ENCODE measurements at regions not wholly inside any gene's neighbourhood (a gene's known extent, or its start where the extent isn't known, plus 50 kb on each side); places are given as distances from the start of the nearest gene placed in this dataset.
A peak's percentile ranks its signal among the peaks of the same experiment; 100 is the strongest.

DNA sequence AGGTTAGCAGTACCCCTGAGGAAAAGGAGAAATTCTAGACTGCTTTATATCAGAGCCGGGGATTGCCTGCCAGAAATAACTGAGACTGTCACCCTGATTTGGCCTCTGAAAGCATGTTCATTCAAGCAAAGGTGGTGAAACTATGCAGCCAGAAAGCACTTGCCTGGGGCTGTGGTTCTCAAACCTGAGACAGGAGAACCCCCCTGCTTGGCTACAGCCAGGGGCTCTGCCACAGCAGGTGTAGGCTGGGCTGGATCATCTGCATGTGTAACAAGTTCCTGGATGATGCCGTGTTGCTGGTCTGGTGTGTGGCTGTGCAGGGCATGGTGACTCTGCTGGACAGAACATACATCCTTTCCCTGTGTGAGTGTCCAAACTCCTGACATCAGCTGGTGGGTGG is 157.8 kb downstream of the NXNL2 start:
- DNase-seq (ENCODE audit: low spot score), result no peak

GRCh38 chr9:88694625-88695024 is 159.6 kb downstream of the NXNL2 start:
- peak; percentile 46 for DNase-seq (ENCODE audit: low spot score)

DNA sequence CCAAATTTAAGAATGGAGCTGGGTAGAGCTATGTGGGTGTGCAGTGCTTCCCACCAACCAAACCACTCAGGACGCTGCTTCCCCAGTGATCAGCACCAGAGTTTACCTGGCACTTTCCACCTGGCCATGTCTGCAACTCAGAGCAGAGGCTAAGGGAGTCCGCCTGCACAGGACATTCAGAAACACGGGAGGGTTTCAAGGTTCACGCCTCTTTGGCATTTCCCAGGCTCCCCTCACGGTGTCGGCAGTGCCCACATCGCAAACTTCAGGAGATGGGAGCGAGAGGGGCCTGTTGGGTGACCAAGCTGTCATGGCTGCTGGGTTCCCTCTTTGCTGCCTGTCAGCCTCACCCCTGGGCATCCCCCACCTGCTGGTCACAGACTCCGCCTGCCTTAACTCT is 161.5 kb downstream of the NXNL2 start:
- DNase-seq (ENCODE audit: low spot score), result no peak

- no peak for DNase-seq (ENCODE audit: low spot score)
Observed at GRCh38 chr9:88697764-88698432, 162.9 kb downstream of the NXNL2 start.

GRCh38 chr9:88702985-88703384 is 168.0 kb downstream of the NXNL2 start:
- no peak for DNase-seq (ENCODE audit: low spot score)

GRCh38 chr9:88706193-88707113 is 171.5 kb downstream of the NXNL2 start:
- DNase-seq (ENCODE audit: low spot score), result no peak

DNA sequence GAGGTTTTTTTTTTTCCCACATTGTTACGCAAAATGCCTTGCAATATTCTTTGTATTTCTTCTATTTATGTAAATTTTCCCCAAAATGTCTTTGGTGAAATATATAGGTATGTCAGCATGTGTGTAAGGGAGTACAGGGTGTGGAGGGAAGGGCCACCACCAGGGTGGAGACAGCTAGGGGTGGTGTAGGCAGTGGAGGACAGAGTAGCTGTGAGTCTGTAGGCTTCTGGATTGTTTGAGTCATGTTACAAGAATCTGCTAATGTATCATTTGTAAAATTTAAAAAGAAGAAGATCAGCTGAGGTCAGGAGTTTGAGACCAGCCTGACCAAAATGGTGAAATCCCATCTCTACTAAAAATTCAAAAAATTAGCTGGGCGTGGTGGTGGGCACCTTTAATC is 175.5 kb downstream of the NXNL2 start:
- DNase-seq (ENCODE audit: low spot score), result no peak

DNA sequence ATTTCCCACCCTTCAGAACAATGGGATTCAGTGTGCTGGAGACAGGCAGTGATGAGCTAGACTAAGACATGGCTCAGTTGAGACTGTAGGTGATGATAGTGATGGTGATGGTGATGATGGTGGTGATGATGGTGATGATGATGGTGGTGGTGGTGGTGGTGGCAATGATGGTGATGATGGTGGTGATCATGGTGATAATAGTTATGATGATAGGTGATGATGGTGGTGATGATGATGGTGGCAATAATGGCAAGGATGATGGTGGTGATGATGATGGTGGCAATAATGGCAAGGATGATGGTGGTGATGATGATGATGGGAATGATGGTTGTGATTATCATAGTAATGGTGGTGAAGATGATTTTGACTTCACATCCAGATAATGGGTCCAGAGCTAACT is 176.7 kb downstream of the NXNL2 start:
- no peak for DNase-seq (ENCODE audit: low spot score)

GRCh38 chr9:88712484-88712883 is 177.5 kb downstream of the NXNL2 start:
- DNase-seq (ENCODE audit: low spot score), result no peak

GRCh38 chr9:88713010-88713409 is 178.0 kb downstream of the NXNL2 start:
- no peak for DNase-seq (ENCODE audit: low spot score)

DNA sequence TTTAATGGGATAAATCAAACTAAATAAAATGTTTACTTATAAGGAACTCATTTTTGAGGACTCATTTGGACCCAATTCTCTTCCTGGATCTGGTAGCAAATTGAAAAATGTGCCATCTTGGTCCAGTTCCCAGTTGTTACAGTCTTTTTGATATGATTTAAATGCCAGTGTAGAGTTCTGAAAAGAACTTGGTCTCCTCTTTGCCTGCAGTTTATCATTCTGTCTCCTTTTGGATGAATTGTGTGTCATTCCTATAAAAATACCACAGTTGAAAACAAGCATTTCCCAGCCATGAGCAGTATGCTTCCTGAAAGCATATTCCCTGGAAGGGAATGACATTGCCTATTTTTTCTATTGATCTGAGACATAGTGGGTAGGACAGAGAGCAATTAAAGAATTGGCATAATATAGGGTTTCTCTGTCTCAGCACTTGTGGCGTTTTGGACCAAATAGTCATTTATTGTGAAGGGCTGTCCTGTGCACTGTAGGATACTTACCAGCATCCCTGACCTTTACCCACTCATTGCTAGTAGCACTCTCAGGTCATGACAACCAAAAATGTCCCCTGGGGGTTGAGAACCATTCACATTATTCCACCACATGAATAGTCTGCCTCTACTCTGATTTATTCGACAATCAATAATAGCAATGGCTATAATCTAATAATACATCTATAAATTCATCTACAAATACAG is 181.8 kb downstream of the NXNL2 start:
- DNase-seq (ENCODE audit: low spot score), result no peak

DNA sequence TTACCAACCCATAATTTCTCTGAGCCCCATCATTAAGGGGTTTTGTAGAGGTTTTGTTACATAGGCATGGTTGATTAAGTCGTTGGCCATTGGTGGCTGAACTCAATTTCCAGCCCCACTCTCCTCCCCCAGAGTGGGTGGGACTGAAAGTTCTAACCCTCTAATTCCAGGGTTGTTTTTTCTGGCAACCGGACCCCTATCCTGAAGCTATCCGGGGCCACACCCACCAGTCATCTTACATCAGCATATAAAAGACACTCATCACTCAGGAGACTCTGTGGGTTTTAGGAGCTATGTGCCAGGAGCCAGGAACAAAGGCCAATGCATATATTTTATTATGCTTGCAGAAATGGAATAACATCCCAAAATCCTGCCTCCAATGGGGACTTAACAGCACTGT is 186.0 kb downstream of the NXNL2 start:
- DNase-seq (ENCODE audit: low spot score), result no peak

DNA sequence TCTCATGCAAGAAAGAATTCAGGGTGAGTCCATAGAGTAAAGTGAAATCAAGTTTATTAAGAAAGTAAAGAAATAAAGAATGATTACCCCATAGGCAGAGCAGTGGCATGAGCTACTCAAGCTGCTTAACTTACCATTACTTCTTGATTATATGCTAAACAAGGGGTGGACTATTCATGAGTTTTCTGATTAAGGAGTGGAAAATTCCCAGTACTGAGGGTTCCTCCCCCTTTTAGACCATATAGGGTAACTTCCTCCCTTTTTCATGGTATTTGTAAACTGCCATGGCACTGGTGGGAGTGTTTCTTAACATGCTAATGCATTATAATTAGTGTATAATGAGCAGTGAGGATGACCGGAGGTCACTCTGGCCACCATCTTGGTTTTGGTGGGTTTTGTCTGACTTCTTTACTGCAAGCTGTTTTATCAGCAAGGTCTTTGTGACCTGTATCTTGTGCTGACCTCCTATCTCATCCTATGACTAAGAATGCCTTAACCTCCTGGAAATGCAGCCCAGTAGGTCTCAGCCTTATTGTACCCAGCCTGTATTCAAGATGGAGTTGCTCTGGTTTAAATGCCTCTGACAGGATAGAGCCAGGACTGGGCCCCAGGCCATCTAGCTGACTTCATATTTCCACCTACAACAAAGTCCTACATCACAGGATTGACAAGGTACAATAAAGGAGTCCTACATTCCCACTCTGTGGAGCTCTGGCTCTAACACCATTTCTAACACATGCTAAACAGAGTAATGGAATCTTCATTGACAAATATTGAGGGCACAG is 186.7 kb downstream of the NXNL2 start:
- DNase-seq (ENCODE audit: low spot score), result no peak

DNA sequence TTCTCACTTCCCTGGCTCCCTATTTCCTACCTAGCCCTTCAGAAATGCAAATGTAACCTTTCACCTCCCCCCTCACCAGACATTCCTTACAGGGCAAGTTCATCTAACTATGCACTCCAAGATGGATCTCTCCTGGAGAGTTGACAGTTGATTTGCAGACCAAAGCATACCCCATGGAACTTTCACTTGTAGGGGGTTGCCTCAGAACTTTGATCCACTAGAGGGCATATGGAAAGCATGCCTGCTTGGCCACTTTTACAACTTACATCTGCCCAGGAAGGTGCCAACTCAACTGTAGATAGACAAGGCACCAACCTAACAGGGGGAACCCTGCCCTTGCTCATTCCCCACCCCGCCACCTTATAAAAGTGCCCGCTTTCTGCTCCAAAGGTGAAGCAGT is 187.8 kb downstream of the NXNL2 start:
- no peak for DNase-seq (ENCODE audit: low spot score)

DNA sequence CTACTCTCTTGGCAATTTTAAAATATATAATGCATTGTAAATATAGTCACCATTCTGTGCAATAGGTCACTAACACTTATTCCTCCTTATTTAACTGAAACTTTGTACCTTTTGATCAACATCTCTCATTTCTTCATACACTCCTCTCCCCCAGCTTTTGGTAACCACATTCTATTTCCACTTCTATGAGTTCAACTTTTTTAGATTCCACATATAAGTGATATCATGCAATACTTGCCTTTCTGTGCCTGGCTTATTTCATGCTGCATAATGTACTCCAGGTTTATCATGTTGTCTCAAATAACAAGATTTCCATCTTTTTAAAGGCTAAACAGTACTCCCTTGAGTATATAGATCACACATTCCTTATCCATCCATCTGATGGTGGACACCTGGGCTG is 188.8 kb downstream of the NXNL2 start:
- no peak for DNase-seq (ENCODE audit: low spot score)

DNA sequence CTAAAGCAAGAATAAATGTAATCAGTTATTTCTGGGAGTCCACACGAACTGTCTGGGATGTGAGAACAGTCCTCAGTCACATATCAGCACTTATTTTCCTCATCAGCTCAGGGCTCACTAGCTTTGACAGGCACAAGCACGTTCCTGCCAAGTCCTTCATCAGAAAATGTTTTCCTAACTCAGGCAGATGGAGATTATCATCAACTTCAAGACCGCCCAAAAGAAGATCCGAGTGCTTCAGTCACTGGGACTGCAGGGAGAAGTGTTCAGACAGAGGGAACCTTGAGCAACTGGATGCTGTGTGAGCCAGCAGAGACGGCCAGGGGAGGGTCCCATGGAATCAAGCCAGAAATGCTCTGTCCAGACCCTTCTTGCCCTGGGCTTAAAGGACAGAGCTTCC is 189.4 kb downstream of the NXNL2 start:
- no peak for DNase-seq (ENCODE audit: low spot score)

- no peak for DNase-seq (ENCODE audit: low spot score)
Observed at GRCh38 chr9:88725300-88726019, 190.5 kb downstream of the NXNL2 start.

DNA sequence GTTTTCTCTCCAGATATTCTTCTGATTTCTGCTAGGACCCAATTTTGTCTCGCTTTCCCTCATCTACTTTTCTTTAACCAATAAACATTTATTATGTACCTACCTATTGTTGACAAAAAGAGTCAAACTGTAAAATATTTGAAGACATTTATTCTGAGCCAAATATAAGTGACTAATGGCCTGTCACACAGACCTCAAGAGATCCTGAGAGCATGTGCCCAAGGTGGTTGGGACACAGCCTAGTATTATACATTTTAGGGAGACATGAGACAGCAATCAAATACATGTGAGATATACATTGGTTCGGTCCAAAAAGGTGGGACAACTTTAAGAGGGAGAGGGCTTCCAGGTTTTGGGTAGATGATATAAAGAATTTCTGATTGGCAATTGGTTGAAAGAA is 191.8 kb downstream of the NXNL2 start:
- no peak for DNase-seq (ENCODE audit: low spot score)

DNA sequence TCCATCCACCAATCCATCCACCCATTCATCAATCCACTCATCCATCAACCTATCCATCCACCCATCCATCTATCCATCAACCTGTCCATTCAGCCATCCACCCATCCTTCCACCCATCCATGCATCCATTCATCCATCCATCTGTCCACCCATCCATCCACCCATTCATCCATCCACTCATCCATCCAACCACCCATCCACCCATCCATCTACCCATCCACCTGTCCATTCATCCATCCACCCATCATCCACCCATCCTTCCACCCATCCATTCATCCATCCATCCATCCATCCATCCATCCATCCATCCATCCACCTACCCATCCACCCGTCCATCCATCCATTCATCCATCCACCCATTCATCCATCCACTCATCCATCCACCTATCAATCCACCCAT is 195.8 kb downstream of the NXNL2 start:
- DNase-seq (ENCODE audit: low spot score), result no peak

- DNase-seq (ENCODE audit: low spot score), result no peak
Observed at GRCh38 chr9:88732128-88732527, 197.2 kb downstream of the NXNL2 start.

DNA sequence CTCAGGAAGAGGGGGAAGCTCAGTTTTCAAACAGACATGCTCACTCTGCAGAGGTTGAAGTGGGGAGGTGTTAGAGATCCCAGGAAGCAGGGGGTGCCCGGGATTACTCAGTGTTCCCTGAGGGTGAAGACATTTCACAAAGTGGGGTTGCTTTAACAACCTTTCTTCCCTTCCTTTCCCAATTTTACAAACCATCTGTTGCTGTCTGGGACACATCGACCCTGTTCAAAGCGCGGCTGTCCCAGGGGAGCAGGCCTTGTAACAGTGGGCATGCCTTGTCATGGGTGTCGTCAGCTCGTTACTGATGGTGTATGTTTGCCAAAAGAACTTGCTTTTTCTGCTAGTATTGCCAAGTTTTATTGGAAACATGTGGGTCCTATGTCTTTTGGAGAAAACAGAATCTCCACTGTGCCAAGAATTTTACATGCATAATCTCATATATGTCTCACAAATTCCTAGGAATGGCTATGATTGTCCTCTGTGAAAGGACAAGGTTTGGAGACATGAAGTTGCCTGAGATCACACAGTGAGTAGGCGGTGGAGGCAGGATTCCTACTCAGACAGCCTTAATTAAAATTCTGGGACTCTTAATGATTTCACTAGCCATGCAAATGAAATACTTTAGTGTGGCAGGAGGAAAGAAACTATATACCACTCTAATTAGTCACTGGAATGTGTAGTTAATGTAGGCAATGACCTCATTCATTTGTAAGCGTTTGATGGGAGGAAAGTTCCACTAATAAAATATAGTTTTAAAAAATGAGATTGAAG is 198.9 kb downstream of the NXNL2 start:
- no peak for DNase-seq (ENCODE audit: low spot score)
